ENCODE measurements at regions not wholly inside any gene's neighbourhood (a gene's known extent, or its start where the extent isn't known, plus 50 kb on each side); places are given as distances from the start of the nearest gene placed in this dataset.
A peak's percentile ranks its signal among the peaks of the same experiment; 100 is the strongest.

DNA sequence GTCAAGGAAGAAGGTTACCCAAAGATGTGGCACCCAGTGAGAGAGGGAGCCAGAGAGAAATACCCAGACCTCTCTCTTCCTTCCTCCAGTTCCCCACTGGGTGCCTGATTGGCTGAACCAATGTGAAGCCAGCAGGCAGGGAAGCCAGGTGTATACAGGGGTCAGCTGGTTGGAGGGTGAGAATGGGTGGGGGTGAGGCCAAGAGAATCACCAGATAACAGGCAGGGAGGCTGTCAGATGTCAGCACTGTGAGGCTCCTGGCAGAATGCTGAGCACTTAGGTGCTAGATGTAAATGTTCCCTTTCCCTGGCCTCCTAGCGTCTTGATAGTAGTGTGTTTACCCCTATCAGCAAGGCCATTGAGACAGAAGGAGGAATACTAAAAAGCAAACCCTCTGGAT is 104.0 kb upstream of the MGAT5 start:
- Histone ChIP-seq H3K36me3 (ENCODE audit: control insufficient read depth, insufficient read depth, low read length) (no peaks in the 10 kb centered on the region), H3K4me3 (ENCODE audit: low read depth, low read length) (no peak overlapping the region), H3K27me3 (ENCODE audit: control insufficient read depth, insufficient read depth, low read length) (no peaks in the 10 kb centered on the region)
- no peak for FAIRE-seq
- TF ChIP-seq, protein P1, sequence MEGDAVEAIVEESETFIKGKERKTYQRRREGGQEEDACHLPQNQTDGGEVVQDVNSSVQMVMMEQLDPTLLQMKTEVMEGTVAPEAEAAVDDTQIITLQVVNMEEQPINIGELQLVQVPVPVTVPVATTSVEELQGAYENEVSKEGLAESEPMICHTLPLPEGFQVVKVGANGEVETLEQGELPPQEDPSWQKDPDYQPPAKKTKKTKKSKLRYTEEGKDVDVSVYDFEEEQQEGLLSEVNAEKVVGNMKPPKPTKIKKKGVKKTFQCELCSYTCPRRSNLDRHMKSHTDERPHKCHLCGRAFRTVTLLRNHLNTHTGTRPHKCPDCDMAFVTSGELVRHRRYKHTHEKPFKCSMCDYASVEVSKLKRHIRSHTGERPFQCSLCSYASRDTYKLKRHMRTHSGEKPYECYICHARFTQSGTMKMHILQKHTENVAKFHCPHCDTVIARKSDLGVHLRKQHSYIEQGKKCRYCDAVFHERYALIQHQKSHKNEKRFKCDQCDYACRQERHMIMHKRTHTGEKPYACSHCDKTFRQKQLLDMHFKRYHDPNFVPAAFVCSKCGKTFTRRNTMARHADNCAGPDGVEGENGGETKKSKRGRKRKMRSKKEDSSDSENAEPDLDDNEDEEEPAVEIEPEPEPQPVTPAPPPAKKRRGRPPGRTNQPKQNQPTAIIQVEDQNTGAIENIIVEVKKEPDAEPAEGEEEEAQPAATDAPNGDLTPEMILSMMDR (IDR thresholded peaks at IDR 0.05; ENCODE audit: insufficient read depth, low read length, severe bottlenecking), result no peak
- no peak for DNase-seq (ENCODE audit: low read depth)

DNA sequence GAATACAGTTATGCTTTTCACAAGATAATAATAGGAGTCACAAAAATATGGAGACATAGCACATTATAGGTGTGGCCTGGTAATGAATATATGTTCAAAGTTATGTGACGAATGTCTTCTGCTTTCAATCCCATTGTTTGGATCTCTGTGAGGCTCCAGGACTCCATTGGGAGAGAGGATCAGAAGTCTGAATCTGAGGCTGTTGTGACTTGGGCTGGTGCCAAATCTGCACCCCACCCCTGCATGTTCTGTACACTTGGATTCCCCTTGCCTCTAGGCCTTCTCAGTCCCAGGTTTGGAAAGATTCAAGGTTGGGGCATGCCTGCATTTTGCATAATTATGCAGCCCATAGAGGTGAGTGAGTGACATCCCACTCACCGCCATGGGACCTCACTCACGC is 103.1 kb upstream of the MGAT5 start:
- Histone ChIP-seq H3K4me3 (ENCODE audit: low read depth, low read length) (no peak overlapping the region), H3K36me3 (ENCODE audit: control insufficient read depth, insufficient read depth, low read length) (no peaks in the 10 kb centered on the region), H3K27me3 (ENCODE audit: control insufficient read depth, insufficient read depth, low read length) (no peaks in the 10 kb centered on the region)
- no peak for DNase-seq (ENCODE audit: low read depth)
- FAIRE-seq, result no peak
- TF ChIP-seq, protein P1 (IDR thresholded peaks at IDR 0.05; ENCODE audit: insufficient read depth, low read length, severe bottlenecking), result no peak

DNA sequence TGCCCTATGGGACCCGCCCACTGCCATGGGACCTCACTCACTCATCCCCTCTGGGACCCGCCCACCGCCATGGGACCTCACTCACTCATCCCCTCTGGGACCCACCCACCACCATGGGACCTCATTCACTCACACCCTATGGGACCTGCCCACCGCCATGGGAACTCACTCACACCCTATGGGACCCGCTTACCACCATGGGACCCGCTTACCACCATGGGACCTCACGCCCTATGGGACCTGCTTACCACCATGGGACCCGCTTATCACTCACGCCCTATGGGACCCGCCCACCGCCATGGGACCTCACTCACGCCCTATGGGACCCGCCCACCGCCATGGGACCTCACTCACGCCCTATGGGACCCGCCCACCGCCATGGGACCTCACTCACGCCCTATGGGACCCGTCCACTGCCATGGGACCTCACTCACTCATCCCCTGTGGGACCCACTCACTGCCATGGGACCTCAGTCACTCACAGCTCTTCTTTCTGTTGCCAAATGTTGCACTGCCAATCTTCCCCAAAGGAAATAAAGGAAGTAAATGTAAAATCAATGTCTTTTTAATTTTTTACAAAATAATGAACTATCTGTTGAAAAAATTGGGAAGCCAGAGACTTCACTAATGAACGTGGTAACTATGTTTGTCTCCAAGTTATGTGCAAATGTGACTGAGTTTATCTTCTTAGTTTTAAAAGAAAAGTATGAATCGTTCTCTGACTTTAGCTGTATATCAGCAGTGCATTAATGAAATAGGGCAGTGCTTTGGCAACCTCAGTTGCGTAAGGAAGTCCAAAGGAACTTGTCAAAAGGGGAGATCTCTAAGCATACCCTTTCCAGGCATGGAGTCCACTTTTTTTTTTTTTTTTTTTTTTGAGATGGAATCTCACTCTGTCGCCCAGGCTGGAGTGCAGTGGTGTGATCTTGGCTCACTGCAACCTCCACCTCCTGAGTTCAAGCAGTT is 101.5 kb upstream of the MGAT5 start:
- Histone ChIP-seq H3K4me3 (ENCODE audit: low read depth, low read length) (no peak overlapping the region), H3K27me3 (ENCODE audit: control insufficient read depth, insufficient read depth, low read length) (no peaks in the 10 kb centered on the region), H3K36me3 (ENCODE audit: control insufficient read depth, insufficient read depth, low read length) (no peaks in the 10 kb centered on the region)
- no peak for FAIRE-seq
- no peak for DNase-seq (ENCODE audit: low read depth)
- TF ChIP-seq, protein P1 (IDR thresholded peaks at IDR 0.05; ENCODE audit: insufficient read depth, low read length, severe bottlenecking), result no peak

DNA sequence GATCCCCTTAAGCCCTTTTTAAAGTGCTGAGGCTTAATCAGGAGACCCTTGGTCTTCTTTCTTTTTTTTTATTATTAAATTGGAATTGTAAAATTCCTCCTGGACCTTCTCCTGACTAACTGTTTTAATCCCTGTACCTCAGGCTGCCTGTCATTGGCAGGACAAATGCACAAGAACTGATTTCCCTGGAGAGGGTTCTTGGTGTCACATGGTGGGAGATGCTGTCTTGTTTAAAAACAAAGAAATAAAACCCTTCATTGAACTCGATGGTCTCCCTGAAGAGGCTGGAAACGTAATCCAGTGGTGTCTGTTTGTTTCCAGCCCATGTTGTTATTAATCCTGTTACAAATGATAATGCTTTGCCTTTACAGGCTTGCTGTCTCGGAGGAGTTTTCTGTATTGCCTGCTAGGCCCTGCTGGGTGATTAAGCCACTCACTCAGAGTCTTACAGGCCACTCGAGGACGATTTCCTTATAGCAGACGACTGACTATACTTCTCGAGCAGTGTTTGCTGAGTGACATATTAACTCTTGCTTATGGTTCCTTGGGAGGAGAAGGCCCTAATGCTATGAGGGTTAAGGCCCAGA is 100.5 kb upstream of the MGAT5 start:
- FAIRE-seq, result no peak
- no peak for DNase-seq (ENCODE audit: low read depth)
- no peak overlapping the region for H3K4me3 ChIP-seq (ENCODE audit: low read depth, low read length)
- TF ChIP-seq, protein P1 (IDR thresholded peaks at IDR 0.05; ENCODE audit: insufficient read depth, low read length, severe bottlenecking), result no peak
- no peaks in the 10 kb centered on the region for H3K36me3 ChIP-seq (ENCODE audit: control insufficient read depth, insufficient read depth, low read length)
- no peaks in the 10 kb centered on the region for H3K27me3 ChIP-seq (ENCODE audit: control insufficient read depth, insufficient read depth, low read length)

DNA sequence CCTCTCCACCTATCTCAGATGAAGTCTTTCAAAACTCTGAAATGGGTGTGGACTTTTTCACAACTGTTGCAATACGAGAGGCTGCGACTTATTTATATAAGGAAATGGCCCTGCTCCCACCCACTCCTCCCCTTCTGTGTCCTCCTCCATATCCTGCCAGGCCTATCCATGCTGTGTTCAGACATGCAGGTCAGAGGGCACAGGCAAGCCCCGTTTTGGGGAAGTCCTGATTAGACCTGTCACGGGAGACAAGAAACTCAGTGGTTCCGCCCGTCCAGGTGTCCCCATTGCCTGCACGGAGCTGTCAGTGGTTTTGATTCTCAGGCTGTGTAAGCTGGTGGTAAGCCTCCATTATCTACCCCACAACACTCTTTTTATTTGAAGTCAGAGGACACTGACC is 99.6 kb upstream of the MGAT5 start:
- no peaks in the 10 kb centered on the region for H3K36me3 ChIP-seq (ENCODE audit: control insufficient read depth, insufficient read depth, low read length)
- no peak for FAIRE-seq
- TF ChIP-seq, protein P1 (IDR thresholded peaks at IDR 0.05; ENCODE audit: insufficient read depth, low read length, severe bottlenecking), result no peak
- H3K4me3 ChIP-seq (ENCODE audit: low read depth, low read length), result no peak overlapping the region
- DNase-seq (ENCODE audit: low read depth), result peak; percentile 54
- H3K27me3 ChIP-seq (ENCODE audit: control insufficient read depth, insufficient read depth, low read length), result no peaks in the 10 kb centered on the region

Measured in bronchial epithelial cell (primary cell).